Gastrocnemius medialis (tissue), 4 donors: ENCODE measurements at regions not wholly inside any gene's neighbourhood (a gene's known extent, or its start where the extent isn't known, plus 50 kb on each side); places are given as distances from the start of the nearest gene placed in this dataset.

Source experiments
- ATAC-seq, 2 donors: fragments of 150-250 bp; one replicate each; pipeline ENCODE4 v1.9.1; 2016
- DNase-seq, 2 donors: peaks; one replicate each; pipeline ENCODE4 v3.0.0-alpha.2; 2019
- H3K27ac ChIP-seq, 4 donors: fragments of 200-600 bp; sonication (generic); 1 replicate in 1 of 4; 2 replicates in 3 of 4; pipeline ENCODE4 v1.5.1; 2016 to 2018; ENCODE audit warnings: mild to moderate bottlenecking in 2 of 4, moderate library complexity in 1 of 4
- H3K27me3 ChIP-seq, 3 donors: fragments of 200-600 bp; sonication (generic) in 2 of 3; 1 replicate in 1 of 3; 2 replicates in 2 of 3; pipeline versions ENCODE4 v1.5.1 to v1.6.0; 2016 to 2019; ENCODE audit warnings: mild to moderate bottlenecking in 1 of 3, moderate library complexity in 1 of 3
- H3K36me3 ChIP-seq, 2 donors: fragments of 200-600 bp; sonication (generic) in 1 of 2; one replicate each; pipeline ENCODE4 v1.5.1; 2017 to 2018
- H3K4me1 ChIP-seq, 2 donors: fragments of 200-600 bp; sonication (generic) in 1 of 2; one replicate each; pipeline ENCODE4 v1.5.1; 2016 to 2017; ENCODE audit warnings: mild to moderate bottlenecking in 2 of 2
- H3K4me3 ChIP-seq, 4 donors: fragments of 200-600 bp; sonication (generic) in 3 of 4; 1 replicate in 1 of 4; 2 replicates in 3 of 4; pipeline ENCODE4 v1.5.1; 2016 to 2019; ENCODE audit warnings: mild to moderate bottlenecking in 2 of 4
- H3K9me3 ChIP-seq, 3 donors: fragments of 200-600 bp; sonication (generic) in 2 of 3; 1 replicate in 1 of 3; 2 replicates in 2 of 3; pipeline ENCODE4 v1.5.1; 2016 to 2019
- POLR2A ChIP-seq, 2 donors: fragments of 450-650 bp; IDR thresholded peaks; one replicate each; pipeline ENCODE4 v1.6.1; 2017; ENCODE audit warnings: antibody characterized with exemption in 2 of 2, mild to moderate bottlenecking in 2 of 2, moderate library complexity in 2 of 2
- in situ Hi-C, 4 donors: fragments of 200-750 bp; cut with MboI; loops; one replicate each; pipeline versions ENCODE4 v1.15.0 to v1.8.0; 2017; ENCODE audit warnings: low sequenced_read_pairs in 4 of 4
- intact Hi-C: fragments of 100-400 bp; cut with DNase I; formaldehyde crosslinking; loops from one replicate; pipeline ENCODE4 v1.15.1; 2023; ENCODE audit warnings: low total_unique reads
- TF ChIP-seq, protein P1 (sequence below), 5 experiments: fragments of 450-650 bp in 3 of 5; fragments of 200-600 bp in 2 of 5; sonication (generic) in 2 of 5; IDR thresholded peaks in 4 of 5; conservative IDR thresholded peaks in 1 of 5; 1 replicate in 4 of 5; 2 replicates in 1 of 5; pipeline ENCODE4 v1.5.1; 2016 to 2019; ENCODE audit warnings: antibody characterized with exemption in 5 of 5, mild to moderate bottlenecking in 3 of 5, moderate library complexity in 3 of 5

DNA sequence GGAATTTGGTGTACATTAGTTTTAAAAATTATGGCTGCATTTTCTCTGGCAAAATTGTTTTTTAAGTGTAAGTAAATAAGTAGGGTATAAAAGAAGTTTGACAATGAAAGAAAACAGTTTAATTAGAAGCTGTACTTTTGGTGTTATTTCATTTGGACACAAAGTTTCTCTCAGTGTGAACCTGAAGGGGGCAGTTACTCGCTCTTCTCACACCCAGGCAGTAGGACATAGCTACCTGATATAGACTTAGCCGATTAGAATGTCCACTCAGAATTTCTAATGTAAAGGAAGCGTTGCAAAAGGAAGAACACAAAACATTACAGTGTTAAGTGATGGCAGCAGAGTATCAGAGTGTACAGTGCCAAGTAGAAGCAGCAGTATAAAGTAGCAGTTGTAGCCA lies 311.9 kb upstream of the TECRL start:
- TF ChIP-seq, protein P1, sequence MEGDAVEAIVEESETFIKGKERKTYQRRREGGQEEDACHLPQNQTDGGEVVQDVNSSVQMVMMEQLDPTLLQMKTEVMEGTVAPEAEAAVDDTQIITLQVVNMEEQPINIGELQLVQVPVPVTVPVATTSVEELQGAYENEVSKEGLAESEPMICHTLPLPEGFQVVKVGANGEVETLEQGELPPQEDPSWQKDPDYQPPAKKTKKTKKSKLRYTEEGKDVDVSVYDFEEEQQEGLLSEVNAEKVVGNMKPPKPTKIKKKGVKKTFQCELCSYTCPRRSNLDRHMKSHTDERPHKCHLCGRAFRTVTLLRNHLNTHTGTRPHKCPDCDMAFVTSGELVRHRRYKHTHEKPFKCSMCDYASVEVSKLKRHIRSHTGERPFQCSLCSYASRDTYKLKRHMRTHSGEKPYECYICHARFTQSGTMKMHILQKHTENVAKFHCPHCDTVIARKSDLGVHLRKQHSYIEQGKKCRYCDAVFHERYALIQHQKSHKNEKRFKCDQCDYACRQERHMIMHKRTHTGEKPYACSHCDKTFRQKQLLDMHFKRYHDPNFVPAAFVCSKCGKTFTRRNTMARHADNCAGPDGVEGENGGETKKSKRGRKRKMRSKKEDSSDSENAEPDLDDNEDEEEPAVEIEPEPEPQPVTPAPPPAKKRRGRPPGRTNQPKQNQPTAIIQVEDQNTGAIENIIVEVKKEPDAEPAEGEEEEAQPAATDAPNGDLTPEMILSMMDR (IDR thresholded peaks at IDR 0.05 in 4 of 5, conservative IDR thresholded peaks at IDR 0.05 in 1 of 5): no peak
- no peak for TF ChIP-seq POLR2A (IDR thresholded peaks at IDR 0.05)
- intact Hi-C loops: no loop called here

DNA sequence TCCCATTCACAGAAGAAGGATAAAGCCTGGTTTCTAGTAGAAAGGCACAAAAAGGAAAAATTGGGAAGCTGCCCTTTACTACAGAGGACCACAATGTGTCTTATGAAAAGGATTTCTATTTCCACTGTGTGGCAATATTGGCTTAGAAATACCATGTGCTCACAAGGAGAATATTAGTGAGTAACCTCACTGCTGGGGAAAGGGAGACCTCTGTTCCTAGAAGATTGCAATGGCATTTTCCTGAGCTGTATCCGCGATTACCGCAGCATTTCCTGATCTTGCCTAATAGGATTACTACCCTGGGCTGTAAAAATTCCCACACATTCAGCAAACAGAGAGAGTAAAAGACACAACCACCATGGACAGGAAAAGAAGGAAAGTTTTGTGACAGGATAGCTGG lies 308.8 kb upstream of the TECRL start:
- no peak overlapping the region for H3K4me3 ChIP-seq
- TF ChIP-seq, protein P1 (IDR thresholded peaks at IDR 0.05 in 4 of 5, conservative IDR thresholded peaks at IDR 0.05 in 1 of 5): no peak
- no peak for TF ChIP-seq POLR2A (IDR thresholded peaks at IDR 0.05)
- no peaks in the 10 kb centered on the region for H3K9me3 ChIP-seq
- in situ Hi-C loops: no loop called here
- no peaks in the 10 kb centered on the region for H3K36me3 ChIP-seq
- no peak for DNase-seq
- H3K4me1 ChIP-seq: no peaks in the 10 kb centered on the region
- intact Hi-C loops: no loop called here
- ATAC-seq: no peak
- no peak overlapping the region for H3K27ac ChIP-seq
- no peaks in the 10 kb centered on the region for H3K27me3 ChIP-seq

More for the DNA sequence above, 311.9 kb upstream of the TECRL start:
- H3K9me3 ChIP-seq: no peaks in the 10 kb centered on the region
- in situ Hi-C loops: no loop called here
- no peak overlapping the region for H3K27ac ChIP-seq
- no peaks in the 10 kb centered on the region for H3K27me3 ChIP-seq
- DNase-seq (no peak), ATAC-seq (no peak)
- H3K4me3 ChIP-seq: no peak overlapping the region
- no peaks in the 10 kb centered on the region for H3K4me1 ChIP-seq
- no peaks in the 10 kb centered on the region for H3K36me3 ChIP-seq

- H3K27me3 ChIP-seq: no peaks in the 10 kb centered on the region
- H3K36me3 ChIP-seq: no peaks in the 10 kb centered on the region
- no peak for ATAC-seq
- no peaks in the 10 kb centered on the region for H3K4me1 ChIP-seq
- no peak overlapping the region for H3K4me3 ChIP-seq
- H3K9me3 ChIP-seq: no peaks in the 10 kb centered on the region
- intact Hi-C loops: no loop called here
- DNase-seq: no peak
- no peak for TF ChIP-seq POLR2A (IDR thresholded peaks at IDR 0.05)
- TF ChIP-seq, protein P1 (IDR thresholded peaks at IDR 0.05 in 4 of 5, conservative IDR thresholded peaks at IDR 0.05 in 1 of 5): no peak
- in situ Hi-C loops: no loop called here
- H3K27ac ChIP-seq: no peak overlapping the region
These were observed 306.5 kb upstream of the TECRL start for GRCh38 chr4:64715741-64716140.

- ATAC-seq: no peak
- Histone ChIP-seq H3K27ac (no peak overlapping the region), H3K4me1 (no peaks in the 10 kb centered on the region), H3K9me3 (no peaks in the 10 kb centered on the region), H3K36me3 (no peaks in the 10 kb centered on the region), H3K27me3 (no peaks in the 10 kb centered on the region), H3K4me3 (no peak overlapping the region)
- DNase-seq: no peak
- no peak for TF ChIP-seq POLR2A (IDR thresholded peaks at IDR 0.05)
- TF ChIP-seq, protein P1 (IDR thresholded peaks at IDR 0.05 in 4 of 5, conservative IDR thresholded peaks at IDR 0.05 in 1 of 5): no peak
- in situ Hi-C loops (no loop called here), intact Hi-C loops (no loop called here)
These were observed 304.1 kb upstream of the TECRL start for GRCh38 chr4:64713256-64713840.

DNA sequence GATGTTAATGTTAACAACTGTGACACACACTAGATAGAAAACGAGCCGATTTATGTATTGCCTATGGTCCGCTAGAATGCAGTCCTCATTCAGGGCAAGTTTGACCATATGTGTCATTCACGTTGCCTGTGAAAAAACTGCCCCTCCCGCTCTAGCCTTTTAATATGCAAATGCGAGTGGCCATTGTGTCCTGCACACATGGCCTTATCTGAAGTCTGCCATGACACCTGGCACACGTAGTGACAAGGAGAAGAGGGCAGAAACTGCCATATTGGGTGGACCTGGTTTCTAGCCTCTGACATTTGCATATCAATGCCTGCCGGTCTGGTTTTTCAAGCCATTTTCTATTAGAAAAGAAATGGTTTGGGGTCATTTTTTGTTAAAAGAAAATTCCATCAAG lies 303.3 kb upstream of the TECRL start:
- no peak for DNase-seq
- H3K27ac ChIP-seq: no peak overlapping the region
- no peaks in the 10 kb centered on the region for H3K4me1 ChIP-seq
- TF ChIP-seq POLR2A (IDR thresholded peaks at IDR 0.05): no peak
- TF ChIP-seq, protein P1 (IDR thresholded peaks at IDR 0.05 in 4 of 5, conservative IDR thresholded peaks at IDR 0.05 in 1 of 5): no peak
- no peaks in the 10 kb centered on the region for H3K9me3 ChIP-seq
- in situ Hi-C loops (no loop called here), intact Hi-C loops (no loop called here)
- ATAC-seq: no peak
- H3K27me3 ChIP-seq: no peaks in the 10 kb centered on the region
- H3K4me3 ChIP-seq: no peak overlapping the region
- H3K36me3 ChIP-seq: no peaks in the 10 kb centered on the region
